Activated T-helper 9 cell treated with anti-CD3 and anti-CD28 coated beads, Interleukin-2, amount 50 U/mL, for 16 hours (primary cell): ENCODE measurements at regions not wholly inside any gene's neighbourhood (a gene's known extent, or its start where the extent isn't known, plus 50 kb on each side); places are given as distances from the start of the nearest gene placed in this dataset.

ENCODE experiments used
- DNase-seq: peaks from one replicate; pipeline ENCODE4 v3.0.0-alpha.2; 2020; ENCODE audit warnings: low read depth

GRCh38 chr1:228894442-228894989, 159.2 kb downstream of the RHOU start:
- DNase-seq: no peak

GRCh38 chr1:228897901-228898300, 162.6 kb downstream of the RHOU start:
- DNase-seq: no peak

DNA sequence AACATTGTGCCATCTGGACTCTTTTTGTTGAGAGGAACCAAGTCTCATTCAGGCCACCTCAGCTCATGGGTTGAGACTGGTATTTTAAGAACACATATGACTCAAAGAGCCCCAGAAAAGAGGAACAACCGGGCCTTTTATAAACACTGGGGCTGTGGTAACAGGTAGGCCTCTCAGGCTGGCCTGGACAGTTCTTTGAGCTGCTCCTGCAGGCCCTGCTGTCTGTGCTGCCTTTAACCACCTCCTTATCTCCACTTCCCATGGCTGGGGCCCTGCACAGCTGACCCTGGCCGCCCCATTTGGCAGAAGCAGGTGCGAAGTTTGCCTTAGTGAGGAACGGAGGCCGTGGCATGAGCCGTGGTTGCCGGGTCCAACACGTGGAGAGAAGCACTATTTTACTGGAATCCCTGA, 163.3 kb downstream of the RHOU start:
- DNase-seq: no peak

DNA sequence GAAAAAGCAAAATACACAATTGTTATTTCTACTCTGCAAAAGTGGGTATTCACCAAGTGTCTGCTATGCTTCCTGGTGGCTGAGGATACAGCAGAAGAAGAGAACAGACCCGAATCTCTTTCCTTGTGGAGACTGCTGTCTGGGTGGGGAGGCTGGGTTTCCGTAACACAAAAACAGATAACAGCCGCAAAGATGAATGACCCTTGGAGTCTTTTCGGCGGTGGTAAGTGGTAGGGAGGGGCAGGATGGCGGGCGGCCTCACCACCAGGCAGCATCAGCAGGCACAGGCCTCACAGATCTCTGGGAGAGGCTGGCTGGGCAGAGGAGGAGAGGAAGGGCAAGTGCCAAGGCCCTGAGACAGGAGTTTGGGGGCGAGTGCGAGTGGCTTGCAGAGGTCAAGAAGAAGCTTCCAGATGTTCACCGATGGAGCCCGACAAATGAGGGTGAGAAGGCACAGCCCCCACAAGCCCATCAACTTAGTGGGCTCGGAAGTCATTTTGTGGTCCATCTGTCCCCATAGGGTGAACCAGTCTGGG, 164.2 kb downstream of the RHOU start:
- DNase-seq: no peak

DNA sequence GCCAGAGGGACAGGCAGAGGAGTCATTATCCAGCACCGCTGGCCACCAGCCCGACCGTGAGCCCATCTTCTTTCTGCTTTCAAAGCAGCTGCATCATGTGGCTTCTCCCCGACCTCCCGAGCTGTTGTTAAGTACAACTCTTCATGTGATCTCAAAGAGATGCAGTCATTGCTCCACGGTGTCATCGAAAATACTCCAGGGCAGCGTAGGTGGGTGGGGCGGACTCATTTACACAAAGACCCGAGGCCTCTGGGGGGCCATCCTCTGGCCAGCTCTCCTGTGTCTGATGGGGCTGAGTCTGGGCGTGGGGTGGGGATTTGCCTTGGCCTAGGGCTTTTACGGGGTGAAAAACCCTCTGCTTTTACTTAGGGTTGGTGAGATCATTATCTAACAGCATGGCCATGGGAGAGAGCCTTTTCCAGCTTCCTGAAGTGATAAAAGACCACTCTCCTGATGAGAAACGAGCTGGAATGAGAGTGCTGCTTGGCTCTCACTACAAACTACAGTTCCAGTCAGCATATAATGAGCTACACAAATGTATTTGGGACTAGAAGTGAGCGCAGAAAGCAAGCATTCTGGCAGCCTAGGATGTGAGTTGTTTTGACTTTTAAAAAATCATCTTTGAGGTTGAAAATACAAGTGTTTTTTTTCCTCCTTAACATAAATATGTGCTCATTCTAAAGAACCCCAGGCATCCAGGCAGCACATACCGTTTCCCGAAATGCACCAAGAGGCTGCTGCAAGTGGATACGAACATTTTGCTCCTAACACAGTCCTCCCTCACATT, 165.0 kb downstream of the RHOU start:
- no peak for DNase-seq

DNA sequence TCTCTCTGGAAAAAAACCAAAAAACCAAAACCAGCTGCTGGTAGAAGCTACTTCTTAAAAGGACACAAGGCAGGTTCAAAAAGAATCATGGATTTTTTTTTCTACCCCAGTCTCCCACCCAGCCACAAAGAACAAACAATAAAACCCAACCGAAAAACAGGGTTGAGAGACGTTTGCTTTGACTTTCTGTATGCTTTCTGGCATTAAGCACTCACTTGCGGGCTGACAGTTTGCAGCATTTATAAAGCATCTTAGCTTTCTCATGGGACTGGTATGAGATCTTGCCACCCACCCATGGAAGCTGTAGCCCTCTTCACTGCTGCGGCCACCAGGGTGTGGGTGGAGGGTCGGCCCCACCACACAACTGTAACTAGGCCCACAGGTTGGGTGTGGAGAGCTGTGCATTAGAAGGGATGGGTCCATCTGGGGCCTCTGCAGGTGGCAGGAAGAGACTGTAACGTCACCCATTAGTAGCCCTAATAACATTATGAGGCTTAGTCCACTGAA, 165.7 kb downstream of the RHOU start:
- DNase-seq: no peak

- no peak for DNase-seq
Measured at GRCh38 chr1:228901936-228902681, 166.8 kb downstream of the RHOU start.

GRCh38 chr1:228902781-228903433, 167.6 kb downstream of the RHOU start:
- no peak for DNase-seq

- no peak for DNase-seq
Measured at GRCh38 chr1:228903434-228904071, 168.3 kb downstream of the RHOU start.

DNA sequence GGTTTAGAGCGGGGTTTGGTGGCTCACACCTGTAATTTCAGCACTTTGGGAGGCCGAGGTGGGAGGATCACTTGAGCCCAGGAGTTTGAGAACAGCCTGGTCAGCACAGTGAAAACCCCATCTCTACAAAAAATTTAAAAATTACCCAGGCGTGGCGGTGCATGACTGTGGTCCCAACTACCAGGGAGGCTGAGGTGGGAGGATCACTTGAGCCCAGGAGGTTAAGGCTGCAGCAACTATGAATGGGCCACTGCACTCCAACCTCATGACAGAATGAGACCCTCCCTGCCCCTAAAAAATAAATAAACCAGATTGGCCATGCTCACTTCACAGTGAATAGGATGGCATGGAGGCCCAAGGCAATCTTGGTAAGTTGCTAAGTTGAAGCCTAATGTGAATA, 168.9 kb downstream of the RHOU start:
- DNase-seq: no peak

DNA sequence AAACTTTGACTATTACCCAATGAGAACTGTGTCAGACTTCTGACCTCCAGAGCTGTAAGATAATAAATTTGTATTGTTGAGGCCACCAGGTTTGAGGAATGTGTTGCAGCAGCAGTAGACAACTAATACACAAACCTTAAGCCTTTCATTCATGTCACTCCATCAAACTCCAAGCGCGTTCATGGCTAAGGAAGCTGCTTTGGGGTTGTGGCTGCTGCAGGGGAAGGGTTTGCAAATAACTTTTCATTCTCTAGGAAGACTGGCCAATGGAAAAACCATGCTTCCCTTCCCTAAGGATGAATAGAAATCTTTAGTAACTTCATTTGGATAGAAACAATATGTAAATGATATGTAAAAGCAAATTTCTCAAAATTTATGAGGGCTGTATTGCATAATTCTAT, 170.4 kb downstream of the RHOU start:
- no peak for DNase-seq

DNA sequence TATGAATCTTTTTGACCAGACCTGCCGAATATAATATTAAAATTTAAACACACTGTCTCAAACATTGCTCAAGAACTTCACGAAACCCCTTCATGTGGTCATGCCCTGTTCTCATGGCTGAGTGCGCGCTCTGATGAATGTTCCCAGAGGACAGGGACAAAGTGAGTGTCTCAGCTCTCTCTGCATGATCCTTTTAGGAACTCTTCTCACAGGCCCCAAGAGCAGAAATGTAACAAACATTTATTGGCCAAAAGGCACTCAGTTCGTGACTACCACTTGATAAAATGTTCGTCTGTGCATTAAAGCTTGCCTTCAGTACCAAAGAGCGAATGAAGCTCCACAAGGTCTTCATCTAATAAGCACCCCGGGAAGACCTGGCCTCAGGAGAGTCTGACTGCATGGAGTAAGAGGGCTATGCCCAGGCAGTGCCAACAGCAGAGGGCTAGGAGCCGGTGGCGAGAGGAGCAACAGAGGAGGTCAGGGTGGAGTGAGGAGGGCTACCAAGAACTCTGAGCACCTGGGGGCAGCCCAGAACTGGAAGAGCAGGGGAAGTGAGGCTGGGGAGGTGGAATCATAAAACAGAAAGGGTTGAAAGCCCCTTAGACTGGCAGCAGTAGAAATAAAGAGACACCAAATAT, 171.1 kb downstream of the RHOU start:
- no peak for DNase-seq

DNA sequence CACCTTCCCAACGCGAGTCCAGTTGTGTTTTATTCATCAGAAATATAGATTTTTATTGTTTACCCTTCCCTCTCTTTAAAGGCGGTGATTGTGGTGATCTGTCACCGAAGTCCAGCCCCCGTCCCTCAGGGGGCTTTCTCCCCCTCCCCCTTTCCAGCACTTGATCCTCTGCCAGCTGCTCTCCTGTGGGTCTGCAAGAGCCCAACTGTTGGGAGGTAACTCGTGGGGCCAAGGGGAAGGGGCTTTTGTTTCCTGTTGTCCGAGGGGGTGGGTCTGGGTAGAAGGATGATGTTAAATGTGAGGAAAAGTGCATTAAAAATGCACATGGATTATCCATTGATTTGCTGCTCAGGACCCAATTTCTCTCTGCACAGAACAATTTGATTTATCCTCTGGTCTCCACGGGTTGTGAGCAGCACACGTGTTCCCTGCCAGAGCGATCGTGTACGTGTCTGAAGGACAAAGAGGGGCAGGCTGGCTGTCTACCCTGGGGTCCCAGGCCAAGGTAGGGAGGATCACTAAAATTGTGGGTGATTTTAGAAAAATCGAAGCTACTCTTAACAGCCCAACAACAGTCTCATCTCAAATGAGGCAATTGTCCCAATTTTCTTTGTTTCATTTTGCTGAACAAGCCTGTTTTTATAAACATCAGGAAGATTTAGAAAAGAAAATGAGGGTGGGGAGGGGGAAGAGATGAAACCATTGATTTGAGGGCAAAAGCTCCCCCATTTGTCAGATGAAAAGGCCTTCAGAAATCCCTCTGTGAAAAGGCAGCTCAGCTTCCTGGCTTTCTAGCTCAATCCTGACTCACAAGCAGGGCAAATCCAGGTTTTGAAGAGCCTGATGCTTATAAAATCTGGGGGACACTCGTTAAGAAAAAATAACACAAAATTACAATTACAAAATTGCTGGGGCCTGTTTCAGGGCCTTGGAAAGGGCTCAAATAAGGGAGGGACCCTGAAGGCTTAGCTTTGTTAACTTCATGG, 176.2 kb downstream of the RHOU start:
- DNase-seq: no peak

DNA sequence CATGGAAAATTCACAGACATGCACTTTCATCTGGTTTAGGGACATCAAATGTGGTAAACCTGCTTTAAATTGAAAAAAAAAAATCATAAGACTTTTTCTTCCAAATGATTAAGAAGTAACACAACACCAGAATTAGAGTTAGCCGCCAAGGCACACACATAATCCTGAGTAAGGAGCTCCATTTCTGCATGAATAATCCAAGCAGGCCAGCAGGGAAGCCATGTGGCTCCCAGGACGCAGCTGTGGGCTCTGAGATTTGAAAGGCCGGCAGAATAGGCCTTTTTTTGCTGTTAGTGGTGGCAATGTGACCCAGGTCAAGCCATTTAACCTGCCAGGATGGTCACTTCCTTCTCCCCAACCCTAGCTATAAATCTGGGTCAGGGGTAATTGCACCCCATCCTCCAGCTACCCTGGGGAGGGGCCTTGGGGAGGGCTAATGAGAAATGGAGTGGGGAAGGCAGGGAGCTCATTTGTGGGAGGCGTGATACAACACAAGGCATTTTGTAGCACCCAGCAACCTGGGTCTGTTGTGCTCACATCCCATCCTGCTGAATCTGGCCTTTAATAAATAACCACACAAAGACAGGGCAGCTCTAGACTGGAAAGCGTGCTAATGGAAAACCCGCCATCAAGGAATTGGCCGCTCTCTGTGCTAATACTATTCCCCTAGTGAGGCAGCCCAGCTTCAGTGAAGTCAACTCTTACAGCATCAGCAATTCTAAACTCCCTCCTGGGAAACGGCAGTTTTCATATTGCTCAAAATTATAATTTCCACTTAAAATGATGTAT, 178.5 kb downstream of the RHOU start:
- no peak for DNase-seq

DNA sequence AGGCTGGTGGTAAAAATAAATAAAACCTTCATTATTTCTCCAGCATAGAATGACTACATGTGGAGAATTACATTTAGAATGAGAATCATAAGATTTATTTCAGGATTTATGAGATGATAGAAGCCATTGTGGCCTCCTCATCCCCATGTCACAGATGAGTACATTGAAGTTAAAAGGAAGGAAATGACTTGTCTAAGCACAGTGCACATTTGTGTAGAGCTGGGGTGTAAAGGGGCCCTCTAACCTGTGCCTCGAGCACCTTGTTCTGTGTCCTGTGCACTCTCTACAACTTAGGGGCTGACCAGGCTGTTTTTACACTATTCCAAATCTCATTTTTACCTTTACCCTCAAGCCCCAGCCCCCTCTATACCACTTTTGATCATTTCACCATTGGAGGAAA, 179.4 kb downstream of the RHOU start:
- DNase-seq: no peak

DNA sequence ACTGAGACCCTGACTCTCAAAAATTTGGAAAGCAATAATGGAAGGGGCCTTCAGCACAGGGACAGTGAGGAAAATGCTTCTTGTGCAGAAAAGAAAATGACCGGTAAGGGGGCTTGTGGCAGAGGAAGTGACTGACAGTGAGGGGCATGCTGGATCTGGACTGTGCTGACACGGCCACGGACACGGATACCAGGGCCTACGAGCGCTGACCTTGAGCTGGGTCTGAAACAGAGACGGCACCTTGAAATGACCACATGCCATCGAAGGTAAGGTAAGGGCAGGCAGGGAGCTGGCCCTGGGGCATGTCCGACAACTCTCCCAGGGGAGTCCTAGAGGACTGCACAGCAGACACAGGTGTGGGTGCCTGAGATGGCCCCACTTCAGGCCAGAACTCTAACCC, 182.1 kb downstream of the RHOU start:
- DNase-seq: no peak

GRCh38 chr1:228917755-228918154, 182.5 kb downstream of the RHOU start:
- DNase-seq: no peak

GRCh38 chr1:228918335-228918734, 183.1 kb downstream of the RHOU start:
- no peak for DNase-seq

DNA sequence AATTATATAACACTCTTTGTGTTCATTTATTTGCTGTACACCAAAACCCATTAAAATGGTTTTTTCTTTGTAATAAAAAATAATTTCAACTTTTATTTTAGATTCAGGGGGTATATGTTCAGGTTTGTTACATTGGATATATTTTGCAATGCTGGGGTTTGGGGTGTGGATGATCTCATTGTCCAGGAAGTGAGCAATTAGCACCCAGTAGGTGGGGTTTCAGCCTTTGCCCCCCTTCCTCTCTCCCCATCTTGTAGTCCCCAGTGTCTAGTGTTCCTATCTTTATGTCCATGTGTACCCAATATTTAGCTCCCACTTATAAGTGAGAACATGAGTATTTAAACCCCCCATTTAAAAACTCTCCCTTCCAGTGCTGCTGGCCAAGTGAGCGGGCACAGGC, 184.6 kb downstream of the RHOU start:
- no peak for DNase-seq
